GM12891 (cell line): ENCODE measurements at regions not wholly inside any gene's neighbourhood (a gene's known extent, or its start where the extent isn't known, plus 50 kb on each side); places are given as distances from the start of the nearest gene placed in this dataset.

Source experiments
- POLR2AphosphoS5 ChIP-seq: IDR thresholded peaks from 2 replicates; pipeline ENCODE4 v1.6.1; 2011; ENCODE audit warnings: low read depth, low read length, control low read depth
- TAF1 ChIP-seq: IDR thresholded peaks from 2 replicates; pipeline ENCODE4 v1.6.1; 2011; ENCODE audit warnings: low read depth, low read length, control low read depth

DNA sequence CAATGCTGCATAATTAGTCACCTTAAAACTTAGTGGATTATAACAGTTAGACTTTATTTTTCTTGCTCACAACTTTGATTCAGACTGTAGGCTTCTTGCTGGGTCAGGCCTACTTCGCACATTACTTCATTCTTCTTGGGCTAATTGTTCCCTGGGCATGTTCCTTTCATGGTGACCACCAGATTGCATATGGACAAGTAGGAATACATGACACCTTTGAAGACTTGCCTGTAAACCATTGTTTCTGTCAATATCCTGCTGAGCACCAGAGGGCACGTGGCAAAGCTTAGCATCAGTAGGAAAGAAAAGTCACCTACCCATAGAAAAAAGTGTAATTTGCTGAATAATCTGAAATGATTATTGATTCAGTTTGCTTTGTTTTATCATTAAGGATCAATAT, 54.3 kb upstream of the ROBO1 start:
- no peak for TF ChIP-seq POLR2AphosphoS5
- TF ChIP-seq TAF1, result no peak
